GM12878 (cell line): ENCODE measurements at regions not wholly inside any gene's neighbourhood (a gene's known extent, or its start where the extent isn't known, plus 50 kb on each side); places are given as distances from the start of the nearest gene placed in this dataset.

Source experiments
- ATAC-seq: fragments of 200-7000 bp; cut with Tn5 transposase; 3 replicates; pipeline ENCODE4 v1.9.1; 2020; ENCODE audit warnings: mild to moderate bottlenecking, moderate library complexity
- BruUV-seq: library from RNA; stranded (reverse); fragments of 400-500 nt; replicated peaks from 2 replicates; lab custom pipeline; 2021; lab: Mats Ljungman, UMichigan
- CTCF ChIA-PET: fragments of 300-600 bp; sonication (Branson Sonifier 250); formaldehyde crosslinking; extraction: SDS; loops from one replicate; lab custom pipeline; 2021; ENCODE audit warnings: inconsistent platforms; lab: Yijun Ruan, JAX
- POLR2A ChIA-PET: fragments of 350-600 bp; formaldehyde crosslinking; extraction: SDS; loops from one replicate; lab custom pipeline; 2021; ENCODE audit warnings: inconsistent platforms; lab: Charles Lee
- RAD21 ChIA-PET: fragments of 300-600 bp; sonication (Branson Sonifier 250); formaldehyde crosslinking; loops from one replicate; lab custom pipeline; 2023; ENCODE audit warnings: antibody characterized with exemption; ENCODE audit not compliant: unreplicated experiment; lab: Charles Lee
- SMC1A ChIA-PET: fragments of 300-600 bp; sonication (Branson Sonifier 250); formaldehyde crosslinking; loops from one replicate; lab custom pipeline; 2023; ENCODE audit not compliant: unreplicated experiment, uncharacterized antibody; lab: Charles Lee
- DNase-seq: peaks from one replicate; pipeline ENCODE4 v3.0.0-alpha.2; 2011; ENCODE audit warnings: low read depth, low spot score
- FAIRE-seq: peaks from 3 replicates; lab custom pipeline; 2011; peaks lifted over from hg19 to GRCh38; lab: Jason Lieb, UNC
- H2AFZ ChIP-seq: 2 replicates; pipeline ENCODE4 v1.6.0; 2011; ENCODE audit warnings: low read depth, low read length, control low read depth; ENCODE audit not compliant: control insufficient read depth
- H3K27ac ChIP-seq: 2 replicates; pipeline ENCODE4 v1.5.1; 2011; ENCODE audit warnings: control low read depth; ENCODE audit not compliant: control insufficient read depth, insufficient read depth
- H3K27me3 ChIP-seq, 2 experiments: replicated peaks in 1 of 2; 2 replicates each; pipeline versions ENCODE4 v1.6.0 to v1.6.1; 2011; ENCODE audit warnings: low read length in 1 of 2; ENCODE audit not compliant: control insufficient read depth in 2 of 2, insufficient read depth in 2 of 2
- H3K36me3 ChIP-seq, 2 experiments: 2 replicates each; pipeline ENCODE4 v1.5.1; 2011; ENCODE audit warnings: low read length in 1 of 2; ENCODE audit not compliant: control insufficient read depth in 2 of 2, insufficient read depth in 2 of 2
- H3K4me1 ChIP-seq: 2 replicates; pipeline ENCODE4 v1.6.1; 2011; ENCODE audit warnings: mild to moderate bottlenecking, low read length, moderate library complexity, mixed read lengths; ENCODE audit not compliant: control insufficient read depth, insufficient read depth
- H3K4me2 ChIP-seq: 2 replicates; pipeline ENCODE4 v1.6.0; 2011; ENCODE audit warnings: control low read depth; ENCODE audit not compliant: control insufficient read depth, insufficient read depth
- H3K4me3 ChIP-seq: fragments of 200-600 bp; sonication (generic); 2 replicates; pipeline ENCODE4 v1.5.1; 2016
- H3K79me2 ChIP-seq: 2 replicates; pipeline ENCODE4 v1.6.0; 2011; ENCODE audit warnings: low read length; ENCODE audit not compliant: control insufficient read depth, insufficient read depth
- H3K9ac ChIP-seq: 2 replicates; pipeline ENCODE4 v1.8.0; 2011; ENCODE audit warnings: low read length, control low read depth, mixed read lengths; ENCODE audit not compliant: control insufficient read depth, insufficient read depth
- H3K9me3 ChIP-seq: replicated peaks from 3 replicates; pipeline ENCODE4 v1.5.1; 2011; ENCODE audit warnings: mild to moderate bottlenecking, low read length; ENCODE audit not compliant: control insufficient read depth, insufficient read depth
- H4K20me1 ChIP-seq: 2 replicates; pipeline ENCODE4 v1.6.0; 2011; ENCODE audit not compliant: control insufficient read depth, insufficient read depth
- BCL11A ChIP-seq: IDR thresholded peaks from 2 replicates; pipeline ENCODE4 v1.6.1; 2011; ENCODE audit warnings: low read depth, low read length
- BCL3 ChIP-seq: IDR thresholded peaks from 2 replicates; pipeline ENCODE4 v1.6.1; 2011; ENCODE audit warnings: borderline replicate concordance, low read depth, mild to moderate bottlenecking, moderate library complexity, low read length; ENCODE audit not compliant: insufficient read depth, poor library complexity, severe bottlenecking
- CHD4 ChIP-seq: fragments of 200-600 bp; sonication (generic); IDR thresholded peaks from 2 replicates; pipeline ENCODE4 v1.6.1; 2016; ENCODE audit warnings: mild to moderate bottlenecking
- ETV6 ChIP-seq, 2 experiments: fragments of 450-650 bp in 1 of 2; IDR thresholded peaks in 1 of 2; conservative IDR thresholded peaks in 1 of 2; 2 replicates each; pipeline ENCODE4 v1.6.1; 2014; ENCODE audit warnings: antibody characterized with exemption in 1 of 2, borderline replicate concordance in 1 of 2, low read depth in 1 of 2, mild to moderate bottlenecking in 1 of 2, moderate library complexity in 1 of 2
- JUND ChIP-seq: IDR thresholded peaks from 2 replicates; pipeline ENCODE4 v1.6.1; 2012; ENCODE audit warnings: low read depth, mild to moderate bottlenecking, low read length, improper control_type of control experiment, moderate library complexity
- KDM1A ChIP-seq: fragments of 200-600 bp; sonication (generic); IDR thresholded peaks from 2 replicates; pipeline ENCODE4 v1.6.1; 2016; ENCODE audit warnings: borderline replicate concordance
- MYB ChIP-seq: fragments of 150-350 bp; IDR thresholded peaks from 2 replicates; pipeline ENCODE4 v1.6.1; 2014; ENCODE audit warnings: mild to moderate bottlenecking, low read depth, low read length, borderline replicate concordance
- NFYA ChIP-seq: IDR thresholded peaks from 2 replicates; pipeline ENCODE4 v1.6.1; 2011; ENCODE audit warnings: low read depth, mild to moderate bottlenecking, low read length, improper control_type of control experiment, borderline replicate concordance
- NFYB ChIP-seq: IDR thresholded peaks from 2 replicates; pipeline ENCODE4 v1.6.1; 2011; ENCODE audit warnings: low read depth, mild to moderate bottlenecking, low read length, improper control_type of control experiment, moderate library complexity; ENCODE audit not compliant: insufficient read depth
- NRF1 ChIP-seq: conservative IDR thresholded peaks from 2 replicates; pipeline ENCODE4 v1.6.1; 2011; ENCODE audit warnings: mild to moderate bottlenecking, low read depth, low read length, improper control_type of control experiment
- POLR2AphosphoS2 ChIP-seq: IDR thresholded peaks from 2 replicates; pipeline ENCODE4 v1.6.1; 2011; ENCODE audit warnings: low read depth, mild to moderate bottlenecking, low read length, improper control_type of control experiment, moderate library complexity
- RB1 ChIP-seq: fragments of 450-650 bp; formaldehyde crosslinking; IDR thresholded peaks from 2 replicates; pipeline ENCODE4 v1.6.1; 2017; ENCODE audit warnings: mild to moderate bottlenecking, borderline replicate concordance
- SMC3 ChIP-seq: IDR thresholded peaks from 2 replicates; pipeline ENCODE4 v1.6.1; 2011; ENCODE audit warnings: low read length, improper control_type of control experiment, borderline replicate concordance
- SPI1 ChIP-seq: IDR thresholded peaks from 2 replicates; pipeline ENCODE4 v1.6.1; 2011; ENCODE audit warnings: low read depth, mild to moderate bottlenecking, low read length, moderate library complexity, borderline replicate concordance; ENCODE audit not compliant: insufficient read depth
- ZNF24 ChIP-seq: fragments of 450-650 bp; IDR thresholded peaks from 2 replicates; pipeline ENCODE4 v1.6.1; 2017; ENCODE audit warnings: antibody characterized with exemption, mild to moderate bottlenecking
- WGBS: methylation state at CpG from one replicate; pipeline ENCODE4 v1.1.6; 2016; ENCODE audit warnings: low lambda C conversion rate; ENCODE audit not compliant: insufficient replicate concordance, insufficient coverage; ENCODE audit errors: missing lambda C conversion rate; 5-methylcytosine and 5-hydroxymethylcytosine counted together
- in situ Hi-C: fragments of 300-500 bp; cut with MboI; formaldehyde crosslinking; loops from 9 replicates; pipeline ENCODE4 v1.14.3; 2018; ENCODE audit warnings: mixed read lengths
- intact Hi-C: fragments of 100-400 bp; cut with micrococcal nuclease; formaldehyde crosslinking; loops from one replicate; pipeline ENCODE4 v1.14.2; 2022; ENCODE audit not compliant: unreplicated experiment
- TF ChIP-seq, protein P1 (sequence below): fragments of 450-650 bp; IDR thresholded peaks from 2 replicates; pipeline ENCODE4 v1.6.1; 2016; ENCODE audit warnings: mild to moderate bottlenecking
- TF ChIP-seq, protein P2 (sequence below): fragments of 450-650 bp; formaldehyde crosslinking; IDR thresholded peaks from 2 replicates; pipeline ENCODE4 v1.4.0; 2020; ENCODE audit warnings: mild to moderate bottlenecking, moderate library complexity

DNA sequence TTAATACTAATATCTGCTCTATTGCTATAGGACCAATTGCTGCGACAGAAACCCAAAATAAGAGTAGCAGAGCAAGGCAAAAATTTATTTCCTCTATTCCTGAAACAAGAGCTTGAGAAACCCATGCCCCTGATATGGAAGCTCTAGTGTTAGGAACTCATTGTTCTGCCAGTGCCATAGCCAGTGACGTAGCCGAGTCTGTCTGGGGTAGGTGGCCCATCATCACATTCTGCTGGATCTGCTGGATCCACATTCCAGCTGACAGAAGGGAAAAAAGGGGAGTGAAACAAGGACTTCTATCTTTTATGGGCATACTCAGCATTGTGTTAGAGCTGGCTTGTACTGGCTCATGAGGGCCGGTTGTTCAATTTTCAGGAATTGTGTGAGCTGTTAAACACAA lies 248.9 kb upstream of the MON1B start (continued):
- TF ChIP-seq KDM1A (no peak), ETV6 (conservative IDR thresholded peaks at IDR 0.05 in 1 of 2, IDR thresholded peaks at IDR 0.05 in 1 of 2; ENCODE audit: borderline replicate concordance in 1 of 2, low read depth in 1 of 2) (no peak), JUND (no peak), SPI1 (no peak)

DNA sequence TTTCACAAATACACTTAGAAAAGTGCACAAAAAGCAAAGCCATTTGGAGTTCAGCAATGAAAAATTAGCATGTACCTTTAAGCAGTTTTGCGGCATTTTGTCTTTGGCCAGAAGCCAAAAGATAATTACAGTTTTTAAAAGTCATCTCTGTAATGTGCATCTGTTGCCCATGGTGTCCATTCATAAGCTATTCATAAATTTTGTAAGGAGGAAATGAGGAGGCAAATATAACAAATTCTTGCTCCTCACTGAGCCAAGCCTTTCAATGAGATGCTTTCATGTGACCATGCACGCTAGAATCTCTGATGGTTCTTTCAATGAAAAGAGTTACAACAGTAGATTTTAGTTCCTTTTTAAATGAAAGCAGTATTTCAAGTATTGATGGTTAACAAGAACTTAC lies 247.1 kb upstream of the MON1B start:
- Histone ChIP-seq H4K20me1 (no peaks in the 10 kb centered on the region), H2AFZ (no peak overlapping the region), H3K27ac (no peak overlapping the region), H3K4me2 (no peak overlapping the region), H3K4me3 (no peak overlapping the region), H3K4me1 (no peaks in the 10 kb centered on the region), H3K9ac (no peak overlapping the region), H3K9me3 (no peaks in the 10 kb centered on the region), H3K27me3 (no peaks in the 10 kb centered on the region), H3K36me3 (no peaks in the 10 kb centered on the region), H3K79me2 (no peaks in the 10 kb centered on the region)
- no peak for TF ChIP-seq POLR2AphosphoS2
- TF ChIP-seq BCL11A = no peak
- no peak for TF ChIP-seq NFYA
- TF ChIP-seq RB1 = no peak
- TF ChIP-seq MYB = no peak
- no peak for TF ChIP-seq CHD4
- no peak for TF ChIP-seq SMC3
- no peak for TF ChIP-seq NFYB
- no peak for TF ChIP-seq NRF1
- TF ChIP-seq ZNF24 = no peak
- TF ChIP-seq, protein P1, sequence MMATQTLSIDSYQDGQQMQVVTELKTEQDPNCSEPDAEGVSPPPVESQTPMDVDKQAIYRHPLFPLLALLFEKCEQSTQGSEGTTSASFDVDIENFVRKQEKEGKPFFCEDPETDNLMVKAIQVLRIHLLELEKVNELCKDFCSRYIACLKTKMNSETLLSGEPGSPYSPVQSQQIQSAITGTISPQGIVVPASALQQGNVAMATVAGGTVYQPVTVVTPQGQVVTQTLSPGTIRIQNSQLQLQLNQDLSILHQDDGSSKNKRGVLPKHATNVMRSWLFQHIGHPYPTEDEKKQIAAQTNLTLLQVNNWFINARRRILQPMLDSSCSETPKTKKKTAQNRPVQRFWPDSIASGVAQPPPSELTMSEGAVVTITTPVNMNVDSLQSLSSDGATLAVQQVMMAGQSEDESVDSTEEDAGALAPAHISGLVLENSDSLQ = no peak
- no peak for TF ChIP-seq BCL3
- TF ChIP-seq, protein P2, sequence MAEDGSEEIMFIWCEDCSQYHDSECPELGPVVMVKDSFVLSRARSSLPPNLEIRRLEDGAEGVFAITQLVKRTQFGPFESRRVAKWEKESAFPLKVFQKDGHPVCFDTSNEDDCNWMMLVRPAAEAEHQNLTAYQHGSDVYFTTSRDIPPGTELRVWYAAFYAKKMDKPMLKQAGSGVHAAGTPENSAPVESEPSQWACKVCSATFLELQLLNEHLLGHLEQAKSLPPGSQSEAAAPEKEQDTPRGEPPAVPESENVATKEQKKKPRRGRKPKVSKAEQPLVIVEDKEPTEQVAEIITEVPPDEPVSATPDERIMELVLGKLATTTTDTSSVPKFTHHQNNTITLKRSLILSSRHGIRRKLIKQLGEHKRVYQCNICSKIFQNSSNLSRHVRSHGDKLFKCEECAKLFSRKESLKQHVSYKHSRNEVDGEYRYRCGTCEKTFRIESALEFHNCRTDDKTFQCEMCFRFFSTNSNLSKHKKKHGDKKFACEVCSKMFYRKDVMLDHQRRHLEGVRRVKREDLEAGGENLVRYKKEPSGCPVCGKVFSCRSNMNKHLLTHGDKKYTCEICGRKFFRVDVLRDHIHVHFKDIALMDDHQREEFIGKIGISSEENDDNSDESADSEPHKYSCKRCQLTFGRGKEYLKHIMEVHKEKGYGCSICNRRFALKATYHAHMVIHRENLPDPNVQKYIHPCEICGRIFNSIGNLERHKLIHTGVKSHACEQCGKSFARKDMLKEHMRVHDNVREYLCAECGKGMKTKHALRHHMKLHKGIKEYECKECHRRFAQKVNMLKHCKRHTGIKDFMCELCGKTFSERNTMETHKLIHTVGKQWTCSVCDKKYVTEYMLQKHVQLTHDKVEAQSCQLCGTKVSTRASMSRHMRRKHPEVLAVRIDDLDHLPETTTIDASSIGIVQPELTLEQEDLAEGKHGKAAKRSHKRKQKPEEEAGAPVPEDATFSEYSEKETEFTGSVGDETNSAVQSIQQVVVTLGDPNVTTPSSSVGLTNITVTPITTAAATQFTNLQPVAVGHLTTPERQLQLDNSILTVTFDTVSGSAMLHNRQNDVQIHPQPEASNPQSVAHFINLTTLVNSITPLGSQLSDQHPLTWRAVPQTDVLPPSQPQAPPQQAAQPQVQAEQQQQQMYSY (CRISPR knock-in tag) = no peak
- ATAC-seq (no peak), DNase-seq (no peak), FAIRE-seq (no peak)
- BruUV-seq = no TSS peak
- in situ Hi-C loops (no loop called here), intact Hi-C loops (no loop called here)
- ChIA-PET RAD21 (no interaction called here), SMC1A (no interaction called here), POLR2A (no interaction called here), CTCF (no interaction called here)
- 53% methylated on average over 2 of the region's 2 CpGs for WGBS
